ENCODE measurements at regions not wholly inside any gene's neighbourhood (a gene's known extent, or its start where the extent isn't known, plus 50 kb on each side); places are given as distances from the start of the nearest gene placed in this dataset.

- TF ChIP-seq ZNF462 (CRISPR knock-in tag; IDR thresholded peaks at IDR 0.05), result no peak
- TF ChIP-seq NANOG (IDR thresholded peaks at IDR 0.05; ENCODE audit: borderline replicate concordance), result no peak
- TF ChIP-seq CTCF (conservative IDR thresholded peaks at IDR 0.05; ENCODE audit: low read depth in 2 of 2), result no peak
- TF ChIP-seq ETS1 (IDR thresholded peaks at IDR 0.05), result no peak
- TF ChIP-seq ZNF114 (CRISPR knock-in tag; IDR thresholded peaks at IDR 0.05), result no peak
Measured at GRCh38 chr14:106199097-106199496, 672.7 kb downstream of the TMEM121 start (continued).

- H3K36me3 Mint-ChIP-seq (ENCODE audit: low read depth), result peaks cover 58% of the 10 kb centered on the region
- Histone ChIP-seq H3K27me3 (ENCODE audit: insufficient read depth) (no peaks in the 10 kb centered on the region), H3F3A (replicated peaks; ENCODE audit: low read depth) (no peaks in the 10 kb centered on the region), H3K36me3 (ENCODE audit: insufficient read depth) (no peaks in the 10 kb centered on the region), H4K20me1 (replicated peaks; ENCODE audit: insufficient read depth) (no peaks in the 10 kb centered on the region), H3K4me2 (no peak overlapping the region), H3K9me2 (ENCODE audit: insufficient read depth) (no peaks in the 10 kb centered on the region), H3K4me3 (no peak overlapping the region), H3K27ac (ENCODE audit: low read depth) (no peak overlapping the region), H2AFZ (no peak overlapping the region), H3K4me1 (ENCODE audit: insufficient read depth) (no peaks in the 10 kb centered on the region), H3K79me2 (replicated peaks; ENCODE audit: insufficient read depth) (no peaks in the 10 kb centered on the region)
- ATAC-seq, result no peak
- H3K27ac Mint-ChIP-seq, result no peak overlapping the region
- no peak for DNase-seq (ENCODE audit: low spot score)
- no peak overlapping the region for H3K4me3 Mint-ChIP-seq
- H3K9me3 Mint-ChIP-seq, result peaks cover 100% of the 10 kb centered on the region
- no peaks in the 10 kb centered on the region; the same call in 2 of the 3 replicates for H3K4me1 Mint-ChIP-seq
- H3K27me3 Mint-ChIP-seq (ENCODE audit: insufficient read depth, low read depth, poor library complexity), result no peaks in the 10 kb centered on the region
- TF ChIP-seq EZH2 (IDR thresholded peaks at IDR 0.05; ENCODE audit: low read depth, unreplicated experiment) (no peak), ETS1 (IDR thresholded peaks at IDR 0.05) (no peak), ZNF331 (CRISPR knock-in tag; IDR thresholded peaks at IDR 0.05; ENCODE audit: low read depth) (no peak), CREB1 (CRISPR knock-in tag; IDR thresholded peaks at IDR 0.05; ENCODE audit: low read depth) (no peak), NANOG (IDR thresholded peaks at IDR 0.05; ENCODE audit: borderline replicate concordance) (no peak), EZH2phosphoT487 (IDR thresholded peaks at IDR 0.05; ENCODE audit: unreplicated experiment) (no peak)
- TF ChIP-seq, protein P1, sequence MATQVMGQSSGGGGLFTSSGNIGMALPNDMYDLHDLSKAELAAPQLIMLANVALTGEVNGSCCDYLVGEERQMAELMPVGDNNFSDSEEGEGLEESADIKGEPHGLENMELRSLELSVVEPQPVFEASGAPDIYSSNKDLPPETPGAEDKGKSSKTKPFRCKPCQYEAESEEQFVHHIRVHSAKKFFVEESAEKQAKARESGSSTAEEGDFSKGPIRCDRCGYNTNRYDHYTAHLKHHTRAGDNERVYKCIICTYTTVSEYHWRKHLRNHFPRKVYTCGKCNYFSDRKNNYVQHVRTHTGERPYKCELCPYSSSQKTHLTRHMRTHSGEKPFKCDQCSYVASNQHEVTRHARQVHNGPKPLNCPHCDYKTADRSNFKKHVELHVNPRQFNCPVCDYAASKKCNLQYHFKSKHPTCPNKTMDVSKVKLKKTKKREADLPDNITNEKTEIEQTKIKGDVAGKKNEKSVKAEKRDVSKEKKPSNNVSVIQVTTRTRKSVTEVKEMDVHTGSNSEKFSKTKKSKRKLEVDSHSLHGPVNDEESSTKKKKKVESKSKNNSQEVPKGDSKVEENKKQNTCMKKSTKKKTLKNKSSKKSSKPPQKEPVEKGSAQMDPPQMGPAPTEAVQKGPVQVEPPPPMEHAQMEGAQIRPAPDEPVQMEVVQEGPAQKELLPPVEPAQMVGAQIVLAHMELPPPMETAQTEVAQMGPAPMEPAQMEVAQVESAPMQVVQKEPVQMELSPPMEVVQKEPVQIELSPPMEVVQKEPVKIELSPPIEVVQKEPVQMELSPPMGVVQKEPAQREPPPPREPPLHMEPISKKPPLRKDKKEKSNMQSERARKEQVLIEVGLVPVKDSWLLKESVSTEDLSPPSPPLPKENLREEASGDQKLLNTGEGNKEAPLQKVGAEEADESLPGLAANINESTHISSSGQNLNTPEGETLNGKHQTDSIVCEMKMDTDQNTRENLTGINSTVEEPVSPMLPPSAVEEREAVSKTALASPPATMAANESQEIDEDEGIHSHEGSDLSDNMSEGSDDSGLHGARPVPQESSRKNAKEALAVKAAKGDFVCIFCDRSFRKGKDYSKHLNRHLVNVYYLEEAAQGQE (IDR thresholded peaks at IDR 0.05; ENCODE audit: unreplicated experiment), result no peak
Measured at GRCh38 chr14:106200541-106201315, 674.3 kb downstream of the TMEM121 start.
